Renal cortical epithelial cell (primary cell): ENCODE measurements at regions not wholly inside any gene's neighbourhood (a gene's known extent, or its start where the extent isn't known, plus 50 kb on each side); places are given as distances from the start of the nearest gene placed in this dataset.
"Not testable (repeated sequence)": the region's sequence is repeated elsewhere in the genome, so short reads cannot be mapped to it uniquely, and the experiment has no call there.

Experiments
- DNase-seq: peaks from one replicate; pipeline ENCODE4 v3.0.0-alpha.2; 2011; ENCODE audit warnings: low read depth

DNA sequence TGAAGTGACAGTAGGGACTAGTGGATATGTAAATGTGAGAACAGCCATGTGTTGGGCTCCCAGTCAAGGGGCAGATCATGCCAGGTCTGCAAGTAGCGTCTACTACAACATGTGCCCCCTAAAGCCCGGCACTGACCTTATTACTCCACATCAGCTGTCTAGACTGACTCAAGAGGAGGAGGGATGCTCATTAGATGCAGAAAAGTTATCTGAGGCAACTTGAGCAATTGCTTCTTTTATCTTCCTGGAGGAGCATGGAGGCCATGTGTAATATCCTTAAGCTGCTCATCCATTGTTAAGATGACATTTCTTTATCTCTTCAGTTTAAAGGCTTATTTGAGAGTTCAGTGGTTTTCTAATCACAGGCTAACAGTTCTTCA lies 404.7 kb upstream of the FLRT2 start:
- DNase-seq, result no peak

DNA sequence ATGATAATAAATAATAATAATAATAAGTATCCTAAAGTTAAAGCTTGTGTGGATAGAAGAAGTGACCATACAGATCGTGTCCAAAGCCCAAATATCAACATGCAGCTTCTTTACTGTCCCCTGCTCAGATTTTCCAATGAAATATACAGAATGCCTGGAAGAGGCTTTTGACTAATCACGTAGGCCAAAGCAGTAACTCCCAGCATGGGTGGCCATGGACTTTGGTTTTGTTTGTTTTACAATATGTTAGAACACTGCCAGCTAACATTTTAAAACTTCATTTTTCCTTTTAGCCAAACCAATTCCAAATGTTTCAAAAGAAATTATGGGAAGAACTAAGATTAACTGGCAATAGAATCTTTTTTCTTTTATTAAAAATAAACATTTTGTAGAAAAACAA lies 400.0 kb upstream of the FLRT2 start:
- no peak for DNase-seq

DNA sequence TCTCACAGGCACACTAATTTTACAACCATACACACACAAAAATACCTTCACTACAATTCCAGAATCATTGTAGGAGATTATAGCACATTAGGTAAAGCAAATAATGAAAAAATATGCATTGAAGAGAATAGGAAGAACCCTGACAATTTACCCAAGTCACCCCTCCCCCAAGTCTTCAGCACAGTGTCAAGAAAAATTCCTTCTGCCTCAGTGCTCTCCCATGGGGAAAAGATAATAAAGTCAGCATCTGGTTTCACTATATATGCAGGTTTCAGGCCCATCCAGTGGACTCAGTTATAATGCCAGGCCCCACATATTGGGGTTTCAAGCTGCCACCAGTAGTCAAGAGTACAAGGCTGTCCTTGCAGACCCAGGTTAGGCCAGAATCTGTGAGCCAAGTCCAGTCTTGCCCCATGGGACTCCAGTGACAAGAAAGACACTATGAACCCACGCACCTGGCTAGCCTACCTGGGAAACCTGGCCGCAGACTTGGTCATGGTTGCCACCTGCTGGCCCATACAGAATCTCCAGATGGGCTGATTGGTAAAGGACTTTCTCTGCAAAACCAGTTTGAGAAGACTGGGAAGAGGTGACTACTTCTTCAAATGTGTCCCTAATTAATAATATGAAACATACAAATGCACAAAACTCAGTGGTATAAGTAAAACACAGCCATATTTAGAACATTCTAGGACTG lies 398.6 kb upstream of the FLRT2 start:
- DNase-seq, result no peak

DNA sequence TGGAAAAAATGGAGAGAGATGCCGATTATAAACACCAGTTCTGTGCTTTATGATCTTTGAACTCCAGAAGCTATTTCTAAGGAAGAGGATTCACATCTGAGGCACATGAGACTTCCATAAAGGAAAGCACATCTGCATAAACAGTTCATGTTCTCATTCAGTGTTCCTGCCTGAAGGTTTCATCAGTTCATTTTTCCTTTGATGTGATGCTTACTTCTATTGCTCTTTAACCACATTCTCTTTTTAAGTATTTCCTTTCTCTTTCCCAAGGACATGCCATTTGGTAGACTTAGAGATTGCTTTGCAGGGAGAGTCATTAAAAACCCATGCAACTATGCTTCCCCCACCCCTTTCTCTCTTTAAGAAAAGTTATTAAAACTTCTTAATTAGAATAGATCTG lies 387.0 kb upstream of the FLRT2 start:
- DNase-seq, result no peak

DNA sequence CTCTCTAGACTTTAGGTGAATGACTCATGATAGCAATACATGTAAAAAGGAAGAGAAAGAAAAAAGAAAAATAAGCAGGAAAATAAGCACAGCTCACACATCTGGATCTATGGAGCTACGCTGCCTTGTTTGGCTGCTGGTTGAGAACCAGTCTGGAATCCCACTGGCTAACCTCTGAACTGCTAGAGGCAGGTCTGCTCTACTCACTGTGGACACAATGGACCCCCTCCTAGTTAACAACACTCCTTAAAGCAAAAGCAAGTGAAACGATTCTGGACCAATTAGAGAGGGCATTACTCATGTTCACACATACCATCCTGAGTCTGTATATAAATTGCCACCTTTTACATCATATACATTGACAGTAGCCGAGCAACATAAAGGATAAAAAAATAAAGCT lies 383.2 kb upstream of the FLRT2 start:
- no peak for DNase-seq

DNA sequence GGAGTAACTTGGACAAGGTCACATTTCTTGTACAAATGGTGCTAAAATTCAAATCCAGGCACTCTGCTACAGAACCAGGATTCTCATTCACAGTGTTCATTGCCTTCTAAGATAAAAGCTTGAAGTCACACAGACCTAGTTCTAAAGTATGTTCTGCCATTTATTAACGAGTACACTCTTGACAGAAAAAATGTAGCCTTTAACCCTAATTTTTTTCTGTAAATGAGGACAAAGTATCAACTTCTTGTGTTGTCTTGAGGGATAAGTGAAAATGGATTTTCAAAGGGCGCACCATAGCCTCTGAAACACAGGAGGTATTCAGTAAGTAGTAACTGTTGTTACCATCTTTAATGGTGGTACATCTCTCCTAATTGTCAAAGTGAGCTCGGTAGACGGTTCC lies 379.8 kb upstream of the FLRT2 start:
- DNase-seq, result no peak

DNA sequence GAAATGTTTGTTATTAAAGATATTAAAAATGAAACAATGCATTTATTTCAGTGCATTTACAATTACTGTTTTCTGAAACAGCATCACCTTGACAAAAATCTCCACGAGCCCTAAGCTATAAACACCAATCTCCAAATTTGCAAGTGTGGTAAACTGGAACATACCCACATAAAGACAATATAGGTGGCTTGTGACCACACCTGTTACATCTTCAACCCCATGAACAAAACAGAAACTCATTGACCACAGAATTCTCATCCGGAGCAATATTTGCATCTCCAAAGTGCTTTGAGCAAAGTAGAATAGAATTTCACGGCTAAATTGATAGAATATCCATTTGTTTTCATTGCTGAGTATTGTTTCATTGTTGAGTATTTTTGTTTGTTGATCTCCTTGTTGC lies 375.2 kb upstream of the FLRT2 start:
- DNase-seq, result no peak

DNA sequence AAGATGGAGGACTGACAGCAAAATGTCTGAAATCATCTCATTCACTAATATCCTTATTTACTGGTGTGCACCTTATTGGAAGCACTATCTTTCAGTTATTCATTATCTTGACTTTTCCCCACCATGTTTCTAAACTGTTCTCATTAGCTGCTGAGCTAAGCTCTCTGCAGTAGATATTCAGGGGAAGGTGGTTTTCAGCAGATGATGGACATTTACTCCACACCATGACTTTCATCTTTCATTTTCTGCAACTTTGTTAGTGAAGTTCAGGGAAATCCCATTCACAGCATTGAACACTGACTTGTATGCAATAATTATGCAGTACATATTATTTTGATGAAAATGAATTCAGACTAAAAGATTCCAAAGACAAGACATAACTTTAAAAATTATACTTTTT lies 373.6 kb upstream of the FLRT2 start:
- DNase-seq, result no peak

DNA sequence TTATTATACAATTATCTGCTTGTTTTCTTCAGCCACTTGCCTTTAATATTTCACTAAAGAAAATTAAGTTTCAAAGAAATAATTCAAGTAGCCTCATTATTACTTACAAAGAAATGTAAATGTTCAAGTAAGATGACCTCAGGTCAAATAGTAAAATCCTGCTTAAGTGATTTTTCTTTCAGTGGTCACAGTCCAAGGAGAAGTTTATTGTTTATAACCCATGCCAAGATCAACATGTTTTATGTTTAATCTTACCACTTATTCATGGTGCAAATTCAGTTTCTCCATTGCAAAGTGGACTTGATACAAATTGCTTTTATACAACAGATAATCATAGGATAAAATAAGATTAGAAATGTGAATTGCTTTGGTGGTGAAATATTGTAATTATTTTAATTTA lies 370.2 kb upstream of the FLRT2 start:
- DNase-seq, result no peak

DNA sequence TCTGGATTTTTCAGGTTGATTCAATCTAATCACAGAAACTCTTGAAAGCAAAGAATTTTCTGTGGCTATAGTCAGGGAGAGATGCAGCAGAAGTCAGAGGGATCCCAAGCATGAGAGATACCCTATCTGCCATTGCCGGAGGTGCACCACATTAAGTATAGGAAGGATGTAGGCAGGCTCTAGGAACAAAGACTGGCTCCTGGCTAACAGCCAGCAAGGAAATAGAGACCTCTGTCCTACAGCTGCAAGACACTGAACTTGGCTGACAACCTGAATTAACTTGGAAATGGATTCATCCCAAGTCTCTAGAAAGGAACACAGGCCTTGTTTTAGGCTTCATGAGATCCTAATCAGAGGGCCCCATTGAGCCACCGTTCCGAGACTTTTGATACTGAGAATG lies 364.9 kb upstream of the FLRT2 start:
- no peak for DNase-seq

DNA sequence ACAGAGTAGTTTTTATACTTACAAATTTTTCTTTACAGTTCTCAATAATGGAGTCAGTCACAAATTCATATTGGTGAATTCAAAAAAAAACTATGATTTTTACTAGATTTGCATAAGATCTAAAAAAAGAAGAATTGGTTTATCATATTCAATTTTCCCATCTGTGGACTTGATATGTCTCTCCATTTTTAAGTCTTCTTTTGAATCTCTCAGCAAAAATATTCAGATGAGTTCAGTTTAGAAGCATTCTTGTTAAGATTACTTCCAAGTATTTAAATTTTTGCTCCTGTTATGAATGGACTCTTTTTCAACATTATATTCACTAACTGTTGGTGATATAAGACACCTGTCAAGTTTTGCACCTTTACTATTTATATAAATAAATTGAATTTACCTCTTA lies 360.6 kb upstream of the FLRT2 start:
- DNase-seq, result no peak

DNA sequence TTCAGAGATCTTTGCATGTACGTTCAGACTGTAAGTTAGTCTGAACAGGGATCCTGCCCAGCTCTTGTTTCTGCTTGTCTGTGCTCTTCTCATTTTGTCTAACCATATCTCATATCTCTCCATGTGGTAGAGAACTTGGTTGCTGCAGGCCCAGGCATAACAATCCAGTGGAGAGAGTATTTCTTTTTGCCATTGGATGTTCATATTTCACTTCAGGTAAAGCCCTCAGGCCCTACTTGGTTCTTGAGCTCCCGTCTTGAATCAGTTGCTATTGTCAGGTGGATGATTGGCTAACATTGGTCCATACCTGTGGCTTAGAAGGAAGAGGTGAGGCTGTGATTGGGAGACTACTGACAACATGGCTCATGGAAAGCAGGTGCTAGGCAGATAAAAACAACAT lies 357.7 kb upstream of the FLRT2 start:
- DNase-seq, result no peak

DNA sequence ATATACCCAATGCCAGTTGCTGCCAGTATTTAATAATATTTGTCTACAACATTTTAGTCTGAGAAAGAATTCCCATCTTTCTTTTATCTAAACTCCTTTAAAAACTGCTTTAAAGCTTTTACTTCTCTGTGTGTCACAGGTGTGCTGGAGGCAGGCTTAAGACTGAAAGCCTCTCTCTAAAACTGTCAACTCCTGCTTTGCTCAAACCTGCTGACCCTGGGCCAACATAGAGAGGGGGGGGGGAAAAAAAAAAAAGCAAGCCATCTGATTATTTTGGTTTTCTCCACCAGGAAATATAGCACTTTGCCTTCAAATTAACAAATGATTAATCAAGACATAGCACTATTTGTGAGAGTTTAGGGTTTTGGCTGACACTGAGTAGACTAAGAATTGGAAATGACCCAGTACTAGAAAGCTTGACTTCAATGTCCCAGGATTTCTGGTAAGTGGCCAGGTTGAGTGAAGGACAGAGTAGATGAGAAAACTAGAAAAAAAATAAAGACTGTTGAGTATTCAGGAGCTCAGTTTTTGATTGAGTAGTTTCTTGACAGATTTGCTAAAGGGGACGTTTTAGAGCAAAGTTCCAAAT lies 357.0 kb upstream of the FLRT2 start:
- no peak for DNase-seq

DNA sequence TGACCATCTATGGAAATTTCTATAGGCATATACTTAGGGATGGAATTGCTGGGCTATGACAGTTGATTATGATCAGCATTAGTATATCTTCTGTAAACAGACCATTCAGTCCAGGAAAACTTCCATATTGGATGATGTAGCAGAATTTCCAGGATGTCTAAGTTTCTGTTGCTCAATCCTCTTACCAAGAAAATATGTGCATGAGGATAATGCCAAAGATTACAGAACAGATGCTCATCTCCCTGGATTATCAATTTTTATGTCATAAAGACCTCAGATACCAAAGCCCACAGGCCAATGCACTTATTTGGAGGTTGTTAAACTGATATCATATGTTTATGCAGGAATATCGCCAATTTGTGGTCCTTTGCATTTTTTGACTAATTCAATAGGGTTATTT lies 354.4 kb upstream of the FLRT2 start:
- DNase-seq, result no peak

DNA sequence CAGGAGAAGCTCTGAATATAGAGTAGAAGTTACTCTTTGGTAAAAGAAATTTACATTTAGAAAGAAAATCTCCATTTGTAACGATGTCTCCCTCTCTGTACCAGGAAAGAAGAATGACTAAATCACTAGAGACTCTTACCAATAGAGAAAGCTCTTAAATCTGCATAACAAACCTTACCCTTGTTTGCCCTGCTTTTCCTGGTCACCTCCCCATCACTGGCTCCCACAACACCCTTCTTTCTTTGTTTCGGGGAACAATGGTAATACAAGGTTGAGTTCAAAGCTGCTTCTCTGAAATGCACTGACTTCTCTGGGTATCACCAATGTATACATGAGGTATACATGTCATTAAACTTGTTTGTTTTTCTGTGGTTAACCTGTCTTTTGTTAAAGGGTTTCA lies 351.1 kb upstream of the FLRT2 start:
- DNase-seq, result no peak

DNA sequence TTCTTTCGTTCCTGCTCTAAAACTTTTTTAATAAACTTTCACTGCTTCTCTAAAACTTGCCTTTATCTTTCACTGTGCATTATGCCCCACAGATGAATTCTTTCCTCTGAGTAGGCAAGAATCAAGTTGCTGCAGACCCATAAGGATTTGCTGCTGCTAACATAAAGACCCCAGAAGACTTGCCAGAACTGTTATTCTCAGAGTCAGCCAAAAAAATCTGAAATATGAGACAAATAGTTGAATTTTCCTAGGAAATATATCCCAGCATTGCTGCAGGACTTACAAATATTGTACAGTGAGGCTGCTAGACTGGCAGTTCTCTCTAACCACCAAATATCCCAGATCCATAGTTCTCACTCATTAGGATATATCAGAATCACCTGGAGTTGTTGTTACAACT lies 349.1 kb upstream of the FLRT2 start:
- no peak for DNase-seq

DNA sequence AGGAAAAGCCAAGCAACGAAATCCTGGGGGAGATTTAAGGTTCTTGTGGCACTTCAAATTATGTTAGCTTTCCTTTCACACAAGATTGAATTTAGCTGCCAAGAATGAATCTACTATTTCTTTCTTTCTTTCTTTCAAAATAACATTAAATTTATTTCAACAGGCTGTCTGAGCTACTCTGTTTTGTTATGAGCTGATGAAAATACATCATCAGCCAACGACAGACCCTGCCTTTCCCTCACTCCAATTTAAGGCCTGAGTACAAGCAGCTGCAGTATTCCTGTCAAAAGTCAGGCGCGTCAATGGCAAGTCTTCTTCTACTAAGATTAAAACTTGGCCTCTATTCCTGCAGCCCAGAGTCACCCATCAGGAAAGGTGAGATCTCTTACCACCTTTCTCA lies 347.7 kb upstream of the FLRT2 start:
- DNase-seq, result no peak

DNA sequence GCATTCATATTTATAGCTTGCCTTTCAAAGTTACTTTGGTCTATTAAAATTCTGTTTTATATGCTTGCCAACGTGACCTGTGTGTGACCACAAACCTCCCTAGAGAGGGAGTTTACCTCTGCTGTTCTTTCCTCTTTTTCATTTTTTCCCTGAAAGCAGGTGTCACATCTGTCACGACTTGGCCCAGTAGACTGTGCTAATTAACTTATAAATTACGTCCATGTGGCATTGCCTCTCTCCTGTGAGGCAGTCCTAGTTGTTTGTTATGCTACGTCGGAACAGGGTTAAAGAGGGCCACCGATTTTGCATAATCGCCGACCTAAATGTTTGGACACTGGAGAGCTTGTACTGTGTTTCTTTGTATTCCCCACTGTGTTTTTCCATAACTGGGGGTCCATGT lies 343.9 kb upstream of the FLRT2 start:
- no peak for DNase-seq

DNA sequence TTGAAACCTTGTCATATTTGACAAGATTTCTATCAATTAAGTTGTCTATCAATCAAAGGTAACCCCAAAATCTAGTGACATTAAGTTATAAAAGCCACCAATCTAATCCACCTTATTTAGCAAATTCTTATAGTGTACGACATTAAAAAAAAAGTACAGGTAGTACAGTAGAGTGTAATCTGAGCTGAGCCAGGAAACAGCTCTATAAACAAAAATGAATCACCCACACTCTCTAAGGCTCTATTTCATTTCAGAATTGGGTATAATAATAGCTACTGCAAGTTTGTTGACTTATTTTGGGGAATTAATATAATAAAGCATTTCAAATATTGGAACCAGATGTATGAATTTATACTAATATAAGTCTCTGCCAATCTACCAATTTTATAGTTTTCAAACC lies 342.4 kb upstream of the FLRT2 start:
- DNase-seq, result no peak

DNA sequence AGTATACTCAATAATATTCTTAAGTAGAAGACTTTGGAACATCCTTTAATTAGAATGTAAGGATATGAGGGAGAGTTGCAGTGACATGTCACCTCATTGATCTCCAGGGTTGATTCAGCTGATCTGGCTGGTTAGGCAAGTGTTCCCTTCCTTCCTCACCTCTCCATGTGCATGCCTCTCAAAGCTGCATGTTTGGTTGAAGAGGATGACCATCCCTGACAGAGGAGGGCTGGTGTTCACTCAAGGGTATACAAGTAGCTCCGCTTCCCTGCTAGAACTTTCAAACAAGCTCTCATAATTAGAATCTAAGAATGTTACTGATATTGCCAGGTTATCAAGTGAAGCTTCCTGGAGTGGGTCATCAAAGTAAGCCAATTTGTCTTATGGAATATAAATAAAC lies 341.1 kb upstream of the FLRT2 start:
- DNase-seq, result no peak

DNA sequence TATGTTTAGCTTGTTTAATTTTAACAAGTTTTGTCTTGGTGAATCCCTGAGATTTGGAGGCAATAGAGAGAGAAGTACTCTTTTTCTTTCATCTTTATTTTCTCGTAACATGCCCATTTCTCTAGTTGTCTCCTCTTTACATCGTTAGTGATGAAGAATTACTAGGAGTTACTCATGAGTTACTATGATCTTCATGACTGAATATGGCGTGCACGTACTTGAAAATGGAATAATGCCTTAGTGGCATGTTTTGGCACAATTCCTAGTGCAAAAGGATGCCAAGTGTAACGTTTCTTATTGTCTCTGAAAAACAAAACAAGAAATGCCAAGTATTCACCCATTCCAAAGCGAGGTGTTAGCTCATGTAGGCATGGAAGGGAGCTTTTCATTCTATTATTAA lies 340.7 kb upstream of the FLRT2 start:
- not testable (repeated sequence) for DNase-seq

DNA sequence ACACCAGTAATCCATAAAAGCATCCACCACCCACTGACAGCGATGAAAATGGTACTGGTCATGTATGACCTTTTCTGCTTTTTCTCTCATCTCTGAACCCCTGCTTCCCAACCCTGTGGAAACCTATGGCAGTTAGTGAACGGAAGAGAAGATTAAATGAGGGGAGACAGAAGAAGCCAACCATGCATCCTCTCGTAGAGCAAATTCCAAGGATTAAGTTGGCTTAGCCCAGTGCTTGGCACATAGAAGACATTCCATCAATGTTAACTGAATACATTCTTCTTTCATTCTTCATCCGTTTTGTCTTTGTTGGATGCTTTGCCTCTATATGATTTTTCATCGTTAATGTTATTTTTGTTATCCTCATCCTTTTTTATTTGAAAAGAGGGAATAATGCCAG lies 339.7 kb upstream of the FLRT2 start:
- DNase-seq, result no peak

DNA sequence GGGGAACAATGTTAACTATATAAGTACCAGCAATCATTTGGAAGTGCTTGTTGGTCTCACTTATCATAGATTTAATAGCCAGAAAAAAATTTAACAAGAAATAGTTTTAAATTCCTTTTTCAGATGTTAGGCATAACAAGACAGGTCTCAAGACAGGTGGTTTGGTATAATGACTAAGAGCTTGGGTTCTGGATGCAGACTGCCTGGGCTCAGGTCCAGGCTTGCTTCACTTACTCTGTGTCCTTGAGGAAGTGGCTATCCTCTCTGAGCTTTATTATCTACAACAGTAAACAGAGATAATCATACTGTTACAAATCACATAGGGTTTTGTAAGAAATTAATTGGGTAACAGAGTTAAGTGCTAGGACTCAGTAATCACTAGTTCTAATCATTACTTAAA lies 338.0 kb upstream of the FLRT2 start:
- DNase-seq, result no peak

DNA sequence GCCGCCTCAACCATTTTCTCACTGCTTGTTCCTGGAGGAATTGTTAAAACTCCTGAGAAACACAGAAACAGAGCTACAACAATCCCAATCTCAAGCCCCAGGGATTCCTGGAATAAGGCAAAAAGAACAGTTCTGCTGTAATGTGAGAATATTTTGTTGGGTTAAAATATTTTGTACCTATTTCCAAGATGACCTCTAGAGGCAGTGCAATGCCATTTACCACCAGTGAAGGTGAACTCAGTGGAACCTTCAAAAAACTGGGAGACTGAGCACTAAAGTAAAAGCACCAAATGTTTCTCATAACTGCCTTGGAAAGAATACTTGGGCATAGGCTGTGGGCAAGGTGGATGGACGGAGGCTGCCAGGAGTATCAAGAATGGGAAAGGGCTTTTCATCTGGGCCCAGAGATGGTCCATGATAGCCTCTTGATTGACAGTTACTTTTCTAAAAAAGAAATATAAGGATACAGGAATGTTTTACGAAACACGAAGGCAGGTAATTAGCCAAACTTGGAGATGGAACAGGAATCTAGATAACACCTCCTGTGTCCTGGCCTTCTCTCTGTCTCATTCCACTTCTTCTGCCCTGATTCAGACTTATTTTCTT lies 334.0 kb upstream of the FLRT2 start:
- no peak for DNase-seq
